Mesothelial cell of epicardium (in vitro differentiated cells): ENCODE measurements at regions not wholly inside any gene's neighbourhood (a gene's known extent, or its start where the extent isn't known, plus 50 kb on each side); places are given as distances from the start of the nearest gene placed in this dataset.

ENCODE experiments used
- DNase-seq, 2 experiments: peaks; one replicate each; pipeline ENCODE4 v3.0.0; 2021; ENCODE audit warnings: low spot score in 2 of 2; ENCODE audit not compliant: unreplicated experiment in 2 of 2
- H3K27ac Mint-ChIP-seq: 2 replicates; pipeline ENCODE4 v1.8.0; 2021; ENCODE audit warnings: mixed read lengths
- H3K27me3 Mint-ChIP-seq: 2 replicates; pipeline ENCODE4 v1.8.0; 2021; ENCODE audit warnings: low read depth, mixed read lengths
- H3K36me3 Mint-ChIP-seq: 2 replicates; pipeline ENCODE4 v1.8.0; 2021; ENCODE audit warnings: mixed read lengths
- H3K4me1 Mint-ChIP-seq: 2 replicates; pipeline ENCODE4 v1.8.0; 2021; ENCODE audit warnings: mixed read lengths
- H3K4me3 Mint-ChIP-seq: 2 replicates; pipeline ENCODE4 v1.8.0; 2021; ENCODE audit warnings: mild to moderate bottlenecking, moderate library complexity, mixed read lengths
- H3K9me3 Mint-ChIP-seq: 2 replicates; pipeline ENCODE4 v1.8.0; 2021; ENCODE audit warnings: mixed read lengths
- TF ChIP-seq, protein P1 (sequence below): fragments of 200-600 bp; sonication (generic); IDR thresholded peaks from one replicate; pipeline ENCODE4 v1.5.0; 2021; ENCODE audit warnings: antibody characterized with exemption; ENCODE audit not compliant: unreplicated experiment

DNA sequence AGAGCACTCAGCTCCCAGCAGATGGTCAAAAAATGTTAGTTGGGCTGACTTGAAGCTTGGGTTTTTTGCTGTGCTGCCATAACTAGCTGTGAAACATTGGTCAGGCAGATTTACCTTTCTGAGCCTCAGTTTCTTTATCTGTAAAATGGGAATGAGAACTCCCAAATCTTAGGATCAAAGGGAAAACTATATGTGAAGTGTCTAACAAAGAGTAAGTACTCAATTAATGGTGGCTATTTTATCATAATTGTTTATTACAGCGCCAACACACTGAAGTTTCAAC lies 164.2 kb upstream of the POU3F1 start:
- TF ChIP-seq, protein P1, sequence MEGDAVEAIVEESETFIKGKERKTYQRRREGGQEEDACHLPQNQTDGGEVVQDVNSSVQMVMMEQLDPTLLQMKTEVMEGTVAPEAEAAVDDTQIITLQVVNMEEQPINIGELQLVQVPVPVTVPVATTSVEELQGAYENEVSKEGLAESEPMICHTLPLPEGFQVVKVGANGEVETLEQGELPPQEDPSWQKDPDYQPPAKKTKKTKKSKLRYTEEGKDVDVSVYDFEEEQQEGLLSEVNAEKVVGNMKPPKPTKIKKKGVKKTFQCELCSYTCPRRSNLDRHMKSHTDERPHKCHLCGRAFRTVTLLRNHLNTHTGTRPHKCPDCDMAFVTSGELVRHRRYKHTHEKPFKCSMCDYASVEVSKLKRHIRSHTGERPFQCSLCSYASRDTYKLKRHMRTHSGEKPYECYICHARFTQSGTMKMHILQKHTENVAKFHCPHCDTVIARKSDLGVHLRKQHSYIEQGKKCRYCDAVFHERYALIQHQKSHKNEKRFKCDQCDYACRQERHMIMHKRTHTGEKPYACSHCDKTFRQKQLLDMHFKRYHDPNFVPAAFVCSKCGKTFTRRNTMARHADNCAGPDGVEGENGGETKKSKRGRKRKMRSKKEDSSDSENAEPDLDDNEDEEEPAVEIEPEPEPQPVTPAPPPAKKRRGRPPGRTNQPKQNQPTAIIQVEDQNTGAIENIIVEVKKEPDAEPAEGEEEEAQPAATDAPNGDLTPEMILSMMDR, result no peak
- Mint-ChIP-seq H3K36me3 (no peaks in the 10 kb centered on the region), H3K4me1 (no peaks in the 10 kb centered on the region), H3K4me3 (no peak overlapping the region), H3K9me3 (no peaks in the 10 kb centered on the region), H3K27ac (no peak overlapping the region), H3K27me3 (peaks cover 58% of the 10 kb centered on the region)
- no peak for DNase-seq

DNA sequence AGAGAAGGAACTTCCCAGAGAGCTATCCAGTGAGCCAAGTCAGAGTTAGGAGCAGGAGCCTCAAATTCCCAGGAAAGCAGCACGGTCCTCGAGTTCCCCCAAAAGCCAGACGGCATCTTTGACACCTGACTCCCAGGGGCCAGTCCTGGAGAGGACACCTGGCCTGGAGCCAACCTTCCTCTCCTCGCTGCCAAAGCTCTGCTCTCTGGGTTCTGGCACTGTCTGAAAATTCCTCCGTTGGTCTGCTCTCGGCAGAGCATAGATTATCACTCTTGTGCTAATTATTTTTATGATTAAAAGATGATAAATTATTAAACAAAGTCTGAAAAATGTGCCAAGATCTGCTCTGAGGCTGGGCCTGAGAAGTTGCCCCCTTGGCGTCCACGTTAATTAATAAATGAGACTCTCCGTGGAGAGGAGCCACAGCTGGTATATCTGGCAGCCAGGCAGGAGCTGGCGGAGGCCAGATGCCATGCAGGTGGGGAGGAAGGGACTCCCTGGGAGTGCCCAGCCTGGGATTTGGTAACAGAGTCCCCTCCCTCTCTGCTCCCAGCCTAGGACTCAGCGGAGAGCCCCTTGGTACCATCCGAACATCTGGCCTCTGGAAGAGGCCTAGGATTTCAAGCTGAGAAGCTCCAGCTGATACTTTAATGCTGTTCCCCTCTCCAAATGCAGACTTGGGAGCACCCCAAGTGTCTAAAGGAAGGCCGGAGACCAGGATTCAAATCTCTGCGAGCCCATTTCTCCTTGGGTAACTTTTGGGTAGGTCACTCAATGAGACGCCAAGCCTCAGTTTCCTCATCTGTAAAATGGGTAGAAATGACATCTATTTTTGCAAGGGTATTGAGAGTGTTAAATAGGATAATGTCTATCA lies 163.7 kb upstream of the POU3F1 start:
- DNase-seq, result no peak
- H3K9me3 Mint-ChIP-seq, result no peaks in the 10 kb centered on the region
- TF ChIP-seq, protein P1, result no peak
- H3K27me3 Mint-ChIP-seq, result peaks cover 60% of the 10 kb centered on the region
- H3K36me3 Mint-ChIP-seq, result no peaks in the 10 kb centered on the region
- H3K4me1 Mint-ChIP-seq, result no peaks in the 10 kb centered on the region
- H3K4me3 Mint-ChIP-seq, result no peak overlapping the region
- H3K27ac Mint-ChIP-seq, result no peak overlapping the region

DNA sequence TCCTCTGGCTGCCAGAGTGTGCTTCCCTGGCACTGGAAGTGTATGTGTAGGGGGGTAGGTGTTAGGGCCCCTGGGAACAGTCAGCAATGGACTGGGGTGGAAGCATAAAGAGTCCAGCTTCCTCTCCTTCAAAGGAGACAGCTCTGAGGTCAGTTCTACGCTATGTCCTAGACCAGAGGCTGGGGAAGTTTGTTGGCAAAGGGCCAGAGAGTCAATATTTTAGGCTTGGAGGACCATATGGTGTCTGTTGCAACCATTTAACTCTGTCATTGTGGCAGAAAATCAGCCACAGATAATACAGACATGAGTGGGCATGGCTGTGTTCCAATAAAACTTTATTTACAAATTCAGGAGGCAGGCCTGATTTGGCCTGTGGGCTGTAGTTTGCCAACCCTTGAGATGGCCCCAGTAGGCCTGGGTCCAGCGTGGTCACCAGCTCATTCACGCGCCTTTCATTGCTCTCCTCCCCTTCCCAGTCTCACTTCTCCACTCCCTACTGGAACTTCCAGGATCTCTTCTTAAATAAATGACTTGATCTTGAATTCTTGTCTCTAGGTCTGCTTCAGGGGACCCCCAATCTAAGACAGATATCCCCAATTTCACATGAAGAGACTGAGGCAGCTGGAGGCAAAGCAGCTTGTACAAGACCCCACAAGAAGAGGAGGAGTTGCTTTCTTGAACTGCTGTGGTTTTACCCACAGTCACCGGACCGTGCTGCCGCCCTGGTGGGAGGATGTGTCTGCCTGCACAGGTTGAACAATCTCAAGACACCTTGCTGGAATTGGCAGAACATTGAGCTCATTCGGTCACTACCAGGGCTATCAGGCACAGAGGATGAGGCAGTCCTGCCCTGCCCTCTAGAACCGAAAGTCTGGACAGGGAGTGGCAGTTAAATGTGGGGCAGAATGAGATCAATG lies 162.4 kb upstream of the POU3F1 start:
- TF ChIP-seq, protein P1, result no peak
- H3K36me3 Mint-ChIP-seq, result no peaks in the 10 kb centered on the region
- H3K27ac Mint-ChIP-seq, result no peak overlapping the region
- peaks cover 53% of the 10 kb centered on the region for H3K27me3 Mint-ChIP-seq
- no peaks in the 10 kb centered on the region for H3K9me3 Mint-ChIP-seq
- no peak overlapping the region for H3K4me3 Mint-ChIP-seq
- no peaks in the 10 kb centered on the region for H3K4me1 Mint-ChIP-seq
- DNase-seq, result no peak

DNA sequence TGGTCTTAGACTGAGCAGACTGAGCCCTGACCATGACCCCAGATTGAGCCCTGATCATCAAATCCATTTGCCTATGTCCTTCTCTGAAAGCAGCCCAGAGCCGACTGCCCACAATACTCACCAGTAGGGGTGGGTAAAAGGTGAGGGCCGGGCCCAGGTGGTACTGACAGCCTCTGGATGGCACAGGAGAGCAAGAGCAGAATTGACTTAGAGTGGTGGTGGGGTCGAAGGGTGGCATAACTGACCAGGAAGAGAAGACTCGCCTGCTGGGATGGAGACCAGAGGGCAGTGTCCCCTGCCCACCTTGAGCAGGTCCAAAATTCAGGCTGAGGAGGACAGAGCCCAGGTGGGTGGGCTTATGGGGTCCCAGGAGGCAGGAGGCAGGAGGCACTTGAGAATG lies 161.3 kb upstream of the POU3F1 start:
- no peak for DNase-seq
- no peaks in the 10 kb centered on the region for H3K36me3 Mint-ChIP-seq
- no peaks in the 10 kb centered on the region for H3K4me1 Mint-ChIP-seq
- no peak overlapping the region for H3K27ac Mint-ChIP-seq
- no peak overlapping the region for H3K4me3 Mint-ChIP-seq
- peaks cover 44% of the 10 kb centered on the region for H3K27me3 Mint-ChIP-seq
- H3K9me3 Mint-ChIP-seq, result no peaks in the 10 kb centered on the region
- TF ChIP-seq, protein P1, result no peak

DNA sequence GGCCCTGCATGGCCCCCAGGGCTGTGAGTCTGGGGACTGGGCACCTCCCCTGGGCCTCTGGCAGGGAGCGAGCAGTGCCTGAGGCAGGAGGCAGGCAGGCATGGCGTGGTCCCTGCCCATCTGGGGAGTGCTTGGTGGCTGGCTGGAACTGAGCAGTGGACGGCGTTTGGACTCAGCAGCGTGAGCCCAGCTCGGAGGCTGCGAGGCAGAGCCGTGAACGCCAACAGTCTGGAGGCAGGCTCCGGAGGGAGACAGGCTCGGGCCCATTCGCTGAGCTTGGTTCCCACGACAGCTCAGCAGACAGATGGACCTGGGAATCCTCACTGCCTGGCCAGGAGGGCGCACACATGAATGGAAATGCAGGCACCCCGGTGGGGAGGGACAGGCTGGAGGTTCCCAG lies 160.7 kb upstream of the POU3F1 start:
- Mint-ChIP-seq H3K9me3 (no peaks in the 10 kb centered on the region), H3K27me3 (peaks cover 38% of the 10 kb centered on the region), H3K4me3 (no peak overlapping the region), H3K36me3 (no peaks in the 10 kb centered on the region), H3K27ac (no peak overlapping the region), H3K4me1 (no peaks in the 10 kb centered on the region)
- TF ChIP-seq, protein P1, result no peak
- no peak for DNase-seq
